MM.1S (cell line): ENCODE measurements at regions not wholly inside any gene's neighbourhood (a gene's known extent, or its start where the extent isn't known, plus 50 kb on each side); places are given as distances from the start of the nearest gene placed in this dataset.

Source experiments
- EZH2 ChIP-seq: fragments of 300-600 bp; sonication (generic); optimal IDR thresholded peaks from 2 replicates; pipeline ENCODE3; 2017; ENCODE audit warnings: low read depth, mild to moderate bottlenecking, antibody characterized with exemption, low read length, mixed read lengths
- TF ChIP-seq, protein P1 (sequence below): fragments of 300-600 bp; sonication (generic); IDR thresholded peaks from 2 replicates; pipeline ENCODE4 v1.5.1; 2016; ENCODE audit warnings: antibody characterized with exemption, low read length, mixed read lengths

GRCh38 chr18:76662626-76663025, 159.7 kb upstream of the ZNF236 start:
- no peak for TF ChIP-seq EZH2
- TF ChIP-seq, protein P1, sequence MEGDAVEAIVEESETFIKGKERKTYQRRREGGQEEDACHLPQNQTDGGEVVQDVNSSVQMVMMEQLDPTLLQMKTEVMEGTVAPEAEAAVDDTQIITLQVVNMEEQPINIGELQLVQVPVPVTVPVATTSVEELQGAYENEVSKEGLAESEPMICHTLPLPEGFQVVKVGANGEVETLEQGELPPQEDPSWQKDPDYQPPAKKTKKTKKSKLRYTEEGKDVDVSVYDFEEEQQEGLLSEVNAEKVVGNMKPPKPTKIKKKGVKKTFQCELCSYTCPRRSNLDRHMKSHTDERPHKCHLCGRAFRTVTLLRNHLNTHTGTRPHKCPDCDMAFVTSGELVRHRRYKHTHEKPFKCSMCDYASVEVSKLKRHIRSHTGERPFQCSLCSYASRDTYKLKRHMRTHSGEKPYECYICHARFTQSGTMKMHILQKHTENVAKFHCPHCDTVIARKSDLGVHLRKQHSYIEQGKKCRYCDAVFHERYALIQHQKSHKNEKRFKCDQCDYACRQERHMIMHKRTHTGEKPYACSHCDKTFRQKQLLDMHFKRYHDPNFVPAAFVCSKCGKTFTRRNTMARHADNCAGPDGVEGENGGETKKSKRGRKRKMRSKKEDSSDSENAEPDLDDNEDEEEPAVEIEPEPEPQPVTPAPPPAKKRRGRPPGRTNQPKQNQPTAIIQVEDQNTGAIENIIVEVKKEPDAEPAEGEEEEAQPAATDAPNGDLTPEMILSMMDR: no peak
